GDM1 (cell line): ENCODE measurements at regions not wholly inside any gene's neighbourhood (a gene's known extent, or its start where the extent isn't known, plus 50 kb on each side); places are given as distances from the start of the nearest gene placed in this dataset.

Source experiments
- DNase-seq: peaks from one replicate; lab custom pipeline; 2025; lab: John Stamatoyannopoulos, UW

- no peak for DNase-seq
Measured at GRCh38 chr12:92000597-92000996, 145.0 kb downstream of the BTG1 start.

- DNase-seq = no peak
Measured at GRCh38 chr12:91999823-92000222, 145.8 kb downstream of the BTG1 start.

GRCh38 chr12:91998316-91998715 is 147.3 kb downstream of the BTG1 start:
- DNase-seq = no peak

GRCh38 chr12:91994208-91994797 is 151.3 kb downstream of the BTG1 start:
- no peak for DNase-seq

DNA sequence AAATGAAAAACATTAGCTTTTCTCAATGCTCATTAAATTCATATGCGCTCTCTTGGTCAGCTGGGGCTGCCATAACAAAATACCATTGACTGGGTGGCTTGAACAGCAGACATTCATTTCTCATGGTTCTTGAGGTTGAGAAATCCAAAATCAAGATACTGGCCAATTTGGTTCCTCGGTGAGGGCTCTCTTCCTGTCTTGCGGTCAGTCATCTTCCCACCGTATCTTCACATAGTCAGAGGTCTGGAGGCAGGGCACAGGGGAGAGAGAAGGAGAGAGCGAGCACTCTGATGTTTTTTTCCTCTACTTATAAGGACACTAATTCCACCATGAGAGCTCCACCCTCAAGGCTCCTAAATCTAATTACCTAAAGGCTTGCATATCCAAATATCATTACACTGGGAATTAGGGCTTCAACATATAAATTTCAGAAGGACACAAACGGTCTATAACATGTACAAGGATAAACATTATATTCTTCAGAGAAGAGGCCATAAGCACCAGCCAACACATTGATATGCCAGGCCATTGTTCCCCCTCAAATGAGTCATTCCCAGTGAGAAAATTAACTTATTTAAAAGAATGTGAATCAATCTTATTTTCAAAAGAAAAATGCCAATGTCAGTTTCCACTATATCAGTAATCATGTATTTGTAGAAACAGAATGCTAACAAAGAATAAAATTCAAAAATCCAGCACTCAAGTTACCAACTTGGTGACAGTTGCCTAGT is 152.2 kb downstream of the BTG1 start:
- no peak for DNase-seq

DNA sequence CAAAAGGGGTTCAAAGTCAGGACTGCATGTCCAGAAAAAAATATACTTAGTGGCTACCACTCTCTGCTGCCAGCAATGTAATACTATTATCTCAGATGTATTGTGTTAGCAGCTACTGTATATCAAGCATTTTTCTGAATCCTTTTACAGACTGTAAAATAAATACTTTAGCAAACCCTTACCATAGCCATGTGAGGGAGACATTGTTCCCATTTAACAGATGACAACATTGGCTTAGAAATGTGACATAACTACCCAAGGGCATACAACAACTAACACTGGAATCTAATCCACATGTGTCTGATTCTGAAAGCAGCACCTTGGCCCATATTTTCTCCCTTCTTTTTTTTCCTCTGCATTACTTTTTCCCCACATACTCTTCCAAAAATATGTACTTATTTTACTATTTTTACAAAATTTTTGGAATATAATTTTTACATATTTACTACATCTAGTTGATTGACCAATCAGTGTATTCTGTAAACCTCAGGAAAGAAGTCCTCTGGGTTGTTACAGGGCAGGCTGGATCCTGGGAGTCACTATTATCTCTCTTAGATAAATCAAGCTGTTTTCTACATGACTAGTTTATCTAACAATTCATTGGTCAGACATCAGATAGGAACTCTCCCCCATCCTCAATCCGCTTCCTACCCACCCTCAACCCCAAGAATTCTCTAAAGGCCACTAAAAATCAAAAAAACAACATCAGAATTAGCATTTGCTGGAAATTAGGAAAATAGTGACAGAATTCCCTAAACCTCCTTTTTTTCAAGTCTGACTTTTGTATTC is 154.1 kb downstream of the BTG1 start:
- DNase-seq = no peak

DNA sequence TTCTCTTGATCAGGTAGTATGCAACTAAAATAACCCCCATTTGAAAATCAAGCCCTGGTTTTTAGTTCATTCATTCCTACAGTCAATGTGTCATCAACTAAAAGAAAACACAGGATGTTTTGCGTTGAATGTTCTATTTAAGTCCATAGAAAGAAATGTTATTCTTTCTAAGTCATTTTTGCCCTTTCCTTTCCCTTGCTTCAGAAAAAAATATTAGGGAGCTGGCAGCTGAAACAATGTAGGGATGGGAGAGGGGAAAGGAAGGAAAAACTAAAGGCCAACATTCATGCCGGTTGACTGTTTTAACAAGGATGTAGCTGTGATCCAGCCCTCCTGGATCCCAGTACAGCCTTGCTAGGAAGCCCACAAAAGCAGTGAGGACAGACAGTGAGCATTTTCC is 155.1 kb downstream of the BTG1 start:
- no peak for DNase-seq

DNA sequence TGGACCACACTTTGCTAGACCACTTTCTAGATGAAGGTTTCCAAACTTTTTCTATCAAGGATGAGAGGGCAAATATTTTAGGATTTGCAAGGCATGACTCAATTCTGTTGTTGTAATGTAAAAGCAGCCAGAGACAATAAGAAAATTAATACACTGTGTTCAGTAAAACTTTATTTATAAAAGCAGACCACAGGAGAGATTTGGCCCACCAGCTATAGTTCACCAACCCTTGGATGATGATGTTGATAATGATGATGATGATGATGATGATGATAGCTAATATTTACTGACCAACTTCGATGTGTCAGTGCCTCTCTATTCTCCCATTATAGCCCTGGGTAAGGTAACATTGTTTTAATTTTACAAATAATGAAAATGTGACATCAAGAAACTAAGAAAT is 156.5 kb downstream of the BTG1 start:
- DNase-seq = no peak

DNA sequence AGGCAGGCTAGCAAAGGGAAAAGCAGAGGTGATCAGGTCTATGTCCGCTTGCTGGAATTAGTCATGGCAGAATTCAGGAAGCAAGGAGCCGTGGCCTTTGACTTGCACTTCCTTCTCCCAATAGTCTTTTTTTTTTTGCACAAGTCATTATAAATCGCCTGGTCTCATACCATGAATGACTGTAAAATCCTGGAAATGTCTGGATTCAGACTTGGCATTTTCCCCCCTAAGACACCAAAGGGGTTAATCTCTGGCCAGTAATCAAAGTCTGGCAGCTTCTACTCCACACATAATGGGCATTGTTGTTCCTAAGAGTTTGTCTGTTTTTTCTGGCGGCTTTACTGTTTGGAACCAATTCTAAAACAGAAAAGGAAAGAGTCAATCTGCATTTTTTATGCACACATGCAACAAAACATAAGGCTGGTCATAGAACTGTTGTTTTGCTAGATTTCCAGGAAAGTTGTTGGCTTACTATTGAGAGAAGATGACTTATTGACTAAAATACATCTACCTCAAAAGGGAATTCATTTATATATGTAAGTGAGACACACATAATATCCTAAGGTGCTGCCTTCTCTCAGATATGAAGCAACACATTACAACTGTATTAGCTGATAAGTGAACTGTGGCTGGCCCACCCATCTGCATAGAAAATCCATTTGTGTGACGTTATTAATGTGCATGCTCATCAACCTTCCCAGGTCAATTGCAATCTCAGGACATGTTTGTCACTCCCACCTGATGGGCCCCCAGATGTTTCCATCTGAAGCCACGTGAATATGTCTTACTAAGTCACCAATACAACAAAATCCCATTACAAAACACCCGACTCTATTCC is 157.3 kb downstream of the BTG1 start:
- DNase-seq = no peak

DNA sequence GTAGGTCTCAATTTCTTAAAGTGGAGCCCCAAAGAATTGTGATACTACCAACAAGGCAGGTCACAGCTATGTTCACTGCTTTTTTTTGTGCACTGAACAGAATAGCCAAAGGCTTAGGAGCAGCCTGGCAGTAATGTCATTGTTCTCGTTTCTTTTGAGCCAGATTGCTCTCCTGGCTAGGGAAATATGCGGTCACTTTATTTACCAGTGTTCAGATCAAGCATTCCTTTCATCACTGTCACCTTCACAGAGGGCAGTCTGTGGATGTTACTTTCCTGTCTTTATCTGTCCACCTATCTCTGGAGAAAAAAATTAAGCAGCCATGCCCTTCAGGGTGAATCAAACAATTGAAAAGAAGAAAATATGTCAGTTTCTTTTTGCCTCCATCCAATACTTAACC is 159.6 kb downstream of the BTG1 start:
- DNase-seq = no peak

GRCh38 chr12:91985002-91985787 is 160.5 kb downstream of the BTG1 start:
- DNase-seq = no peak

GRCh38 chr12:91984556-91984955 is 161.1 kb downstream of the BTG1 start:
- no peak for DNase-seq

DNA sequence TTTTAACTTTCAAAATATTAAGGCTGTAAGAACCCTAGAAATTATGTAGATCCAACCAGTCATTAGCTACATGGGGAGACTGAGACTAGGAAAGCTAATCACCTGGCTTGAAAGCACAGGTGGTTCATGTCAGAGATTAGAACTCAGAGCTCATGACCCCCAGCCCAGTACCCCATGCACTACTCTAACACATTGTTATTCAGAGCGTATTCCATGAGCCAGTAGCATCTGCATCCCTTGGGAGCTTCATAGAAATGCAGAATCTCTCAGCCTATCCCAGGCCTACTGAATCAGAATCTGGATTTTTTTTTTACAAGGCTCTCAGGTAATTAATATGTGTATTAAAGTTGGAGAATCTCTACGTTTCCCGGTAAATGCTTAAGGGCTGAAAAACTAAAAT is 161.7 kb downstream of the BTG1 start:
- no peak for DNase-seq

DNA sequence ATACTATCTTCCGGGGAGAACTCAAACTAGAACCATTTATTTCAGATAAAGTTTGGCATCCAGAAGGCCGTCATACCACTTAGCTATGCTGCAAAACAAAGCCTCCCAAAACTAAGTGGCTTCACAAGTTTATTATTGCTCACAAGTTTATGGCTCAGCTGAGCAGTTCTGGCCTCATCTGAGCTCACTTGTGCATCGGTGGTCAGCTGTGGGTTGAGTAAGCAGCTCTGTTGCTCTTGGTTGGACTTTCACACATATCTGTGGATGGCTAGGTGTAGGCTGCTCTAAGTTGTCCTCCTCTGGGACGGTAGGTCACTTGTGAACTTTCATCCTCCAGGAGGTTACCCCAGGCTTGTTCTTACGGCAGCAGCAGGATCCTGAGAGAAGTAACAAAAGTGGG is 162.7 kb downstream of the BTG1 start:
- DNase-seq = no peak

DNA sequence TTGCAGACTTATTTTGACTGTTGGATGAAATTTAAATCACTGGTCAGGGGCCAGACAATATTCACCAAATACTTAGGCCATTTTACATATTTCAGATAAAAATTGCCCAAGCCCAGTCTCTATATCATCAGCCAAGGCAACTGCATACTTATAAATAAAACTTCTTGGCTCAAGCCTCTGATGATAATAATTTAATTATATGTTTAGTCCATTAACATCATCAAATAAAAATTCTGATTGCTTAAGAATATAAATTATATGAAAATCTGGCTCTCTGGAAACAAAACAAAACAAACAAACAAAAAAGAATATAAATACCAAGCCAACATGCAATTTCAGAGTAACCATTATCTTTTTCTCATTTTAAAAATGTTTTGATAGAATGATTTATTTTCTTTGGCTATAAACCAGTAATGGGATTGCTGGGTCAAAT is 165.2 kb downstream of the BTG1 start:
- DNase-seq = no peak

DNA sequence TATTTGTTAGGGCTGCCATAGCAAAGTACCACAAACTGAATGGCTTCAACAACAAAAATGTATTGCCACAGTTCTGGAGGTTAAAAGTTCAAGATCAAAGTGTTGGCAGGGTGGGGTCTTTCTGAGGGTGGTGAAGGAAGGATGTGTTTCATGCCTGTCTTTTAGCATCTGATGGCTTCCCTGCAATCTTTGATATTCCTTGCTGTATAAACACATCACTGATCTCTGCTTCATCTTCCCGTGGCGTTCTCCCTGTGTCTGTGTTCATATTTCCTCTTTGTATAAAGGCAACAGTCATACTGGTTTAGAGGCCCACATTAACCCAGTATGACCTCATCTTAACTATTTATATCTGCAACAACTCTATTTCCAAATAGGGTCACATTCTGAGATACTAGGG is 167.5 kb downstream of the BTG1 start:
- DNase-seq = no peak

DNA sequence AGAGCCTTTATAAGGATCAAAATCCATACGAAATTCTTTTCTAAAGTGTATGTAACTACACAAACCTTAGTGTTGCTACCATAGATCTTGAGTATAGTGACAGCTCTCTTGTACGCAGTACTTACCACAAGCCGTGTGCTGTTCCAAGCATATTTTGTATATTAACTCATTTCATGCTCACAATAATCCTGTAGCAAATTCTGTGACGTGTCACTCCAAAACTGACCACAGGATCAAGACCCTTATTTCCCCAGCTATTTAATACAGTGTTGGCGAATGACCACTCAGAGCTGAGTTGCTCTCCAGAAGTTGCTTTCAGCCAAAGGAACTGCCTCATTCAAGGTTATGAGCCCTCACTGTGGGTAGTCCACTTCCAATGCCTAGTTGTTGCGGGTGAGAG is 169.8 kb downstream of the BTG1 start:
- DNase-seq = no peak

DNA sequence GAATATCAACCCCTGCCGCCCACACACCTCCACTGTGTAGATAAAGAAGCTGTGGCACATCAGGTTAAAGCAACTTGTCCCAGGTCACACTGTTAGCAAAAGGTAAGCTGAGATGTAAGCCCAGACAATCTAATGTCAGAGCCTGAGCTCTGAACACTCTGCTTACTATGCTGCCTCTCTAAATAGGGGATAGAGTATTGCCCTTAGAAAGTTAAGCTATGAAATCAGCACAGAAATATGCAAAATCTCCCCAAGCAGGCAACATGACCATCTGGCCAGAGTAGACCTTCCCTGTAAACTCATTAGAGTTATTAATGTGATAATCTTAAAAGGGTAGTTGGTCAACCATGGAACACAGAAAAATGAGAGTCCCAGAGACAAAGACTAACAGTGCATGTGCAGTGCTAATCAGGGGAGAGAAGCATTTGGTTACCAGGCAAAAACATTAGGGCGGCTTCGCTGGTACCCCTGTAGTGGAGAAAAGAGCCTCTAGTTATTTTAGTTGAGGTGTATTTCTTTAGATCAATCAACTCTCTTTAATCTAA is 171.0 kb downstream of the BTG1 start:
- DNase-seq = no peak

GRCh38 chr12:91973813-91974212 is 171.8 kb downstream of the BTG1 start:
- no peak for DNase-seq

DNA sequence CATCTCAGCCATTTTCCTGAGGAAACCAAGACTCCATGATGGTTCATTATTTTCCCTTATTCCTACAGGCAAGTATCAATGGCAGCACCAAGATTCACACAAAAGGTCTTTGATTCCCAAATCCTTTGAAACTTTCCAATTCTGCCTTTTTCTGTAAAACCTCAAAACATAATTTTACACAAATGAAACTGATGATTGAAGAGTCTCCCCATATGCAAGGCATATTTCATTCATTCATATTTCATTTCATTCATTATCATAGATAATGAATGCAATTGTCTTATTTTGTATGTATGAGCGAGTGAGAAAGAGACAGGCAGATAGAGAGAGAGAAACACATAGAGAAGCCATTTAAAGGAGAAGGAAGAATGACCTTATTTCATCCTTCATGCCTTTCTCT is 172.8 kb downstream of the BTG1 start:
- DNase-seq = no peak

DNA sequence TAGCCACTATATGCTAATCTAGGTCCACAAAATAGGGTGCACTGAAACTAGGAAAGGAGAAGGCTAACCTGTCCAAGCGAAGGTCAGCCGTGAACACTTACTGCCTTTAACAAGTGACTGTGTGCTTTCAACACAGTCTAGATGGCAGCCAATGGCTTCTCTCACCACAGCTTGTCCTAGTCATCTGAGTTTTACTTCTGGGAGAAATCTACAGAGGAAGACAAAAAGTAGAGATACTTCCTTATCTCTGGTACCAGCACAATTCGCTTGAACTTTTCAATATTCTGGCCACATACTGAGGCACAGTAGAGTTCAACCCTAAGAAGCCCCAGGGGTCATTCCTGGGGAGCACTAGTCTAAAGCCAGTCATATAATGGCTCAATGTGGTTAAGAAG is 176.9 kb downstream of the BTG1 start:
- no peak for DNase-seq
